Motor neuron (in vitro differentiated cells): ENCODE measurements at regions not wholly inside any gene's neighbourhood (a gene's known extent, or its start where the extent isn't known, plus 50 kb on each side); places are given as distances from the start of the nearest gene placed in this dataset.

Experiments used
- ATAC-seq, 8 experiments: fragments of 200-7000 bp; cut with Tn5 transposase; replicated peaks in 6 of 8; 2 replicates each; pipeline ENCODE4 v1.8.0; 2021; ENCODE audit warnings: mild to moderate bottlenecking in 8 of 8, moderate library complexity in 8 of 8
- H3K27ac ChIP-seq, 2 donors: fragments of 250-450 bp; sonication (Bioruptor Pico); 2 replicates each; pipeline ENCODE4 v1.9.0; 2021; ENCODE audit warnings: antibody characterized with exemption in 2 of 2, mild to moderate bottlenecking in 2 of 2, moderate library complexity in 1 of 2
- H3K4me1 ChIP-seq, 2 donors: fragments of 250-450 bp; sonication (Bioruptor Pico); replicated peaks in 1 of 2; 2 replicates each; pipeline ENCODE4 v1.6.1; 2021; ENCODE audit warnings: antibody characterized with exemption in 2 of 2, mild to moderate bottlenecking in 2 of 2, moderate library complexity in 1 of 2
- H3K4me3 ChIP-seq, 5 donors: fragments of 250-450 bp; sonication (Bioruptor Pico); 2 replicates each; pipeline ENCODE4 v1.9.0; 2021; ENCODE audit warnings: antibody characterized with exemption in 5 of 5, mild to moderate bottlenecking in 5 of 5, moderate library complexity in 4 of 5
- WGBS, 10 experiments: fragments of 450-650 bp; shearing (Covaris generic); methylation state at CpG; one replicate each; pipeline ENCODE4 v1.0.0; 2022; 5-methylcytosine and 5-hydroxymethylcytosine counted together
- in situ Hi-C, 9 experiments: fragments of 400-800 bp; cut with MboI; loops; one replicate each; pipeline ENCODE4 v1.15.0; 2021; ENCODE audit warnings: low sequenced_read_pairs in 9 of 9, low pct_unique_long_range_greater_than_20kb in 2 of 9; ENCODE audit not compliant: unreplicated experiment in 9 of 9

DNA sequence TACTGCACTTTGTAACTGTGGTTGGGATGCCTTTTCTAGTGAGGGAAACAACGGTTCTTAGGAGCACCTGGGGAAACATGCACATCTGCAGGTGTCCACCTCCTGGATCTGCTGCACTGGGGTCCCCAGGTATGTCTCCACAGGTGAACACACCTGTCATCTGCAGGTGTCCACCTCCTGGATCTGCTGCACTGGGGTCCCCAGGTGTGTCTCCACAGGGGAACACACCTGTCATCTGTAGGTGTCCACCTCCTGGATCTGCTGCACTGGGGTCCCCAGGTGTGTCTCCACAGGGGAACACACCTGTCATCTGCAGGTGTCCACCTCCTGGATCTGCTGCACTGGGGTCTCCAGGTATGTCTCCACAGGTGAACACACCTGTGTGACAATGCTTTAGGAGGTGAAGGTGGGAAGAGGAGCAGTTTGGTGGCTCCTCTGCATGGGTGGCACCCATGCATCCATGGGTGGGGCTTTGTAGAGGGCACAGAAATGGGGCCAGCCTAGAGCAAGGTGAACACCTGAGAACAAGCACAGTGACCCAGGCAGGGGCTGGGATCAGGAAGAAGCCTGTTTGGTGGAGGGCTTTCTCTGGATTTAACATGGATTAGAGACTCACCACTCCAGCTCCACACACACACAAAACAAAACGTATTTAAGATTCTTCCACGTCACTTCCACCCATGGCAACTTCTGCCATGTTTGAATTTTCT, 206.0 kb upstream of the CDH4 start:
- H3K4me1 ChIP-seq: no peaks in the 10 kb centered on the region
- in situ Hi-C loops: no loop called here
- WGBS, 10 experiments: 0 to 17% (median 4%) methylated on average over 1 to 3 of the region's 3 CpGs; no CpG with 5 or more reads in 6 of the 10 experiments
- H3K4me3 ChIP-seq: no peak overlapping the region
- no peak overlapping the region for H3K27ac ChIP-seq
- no peak for ATAC-seq

DNA sequence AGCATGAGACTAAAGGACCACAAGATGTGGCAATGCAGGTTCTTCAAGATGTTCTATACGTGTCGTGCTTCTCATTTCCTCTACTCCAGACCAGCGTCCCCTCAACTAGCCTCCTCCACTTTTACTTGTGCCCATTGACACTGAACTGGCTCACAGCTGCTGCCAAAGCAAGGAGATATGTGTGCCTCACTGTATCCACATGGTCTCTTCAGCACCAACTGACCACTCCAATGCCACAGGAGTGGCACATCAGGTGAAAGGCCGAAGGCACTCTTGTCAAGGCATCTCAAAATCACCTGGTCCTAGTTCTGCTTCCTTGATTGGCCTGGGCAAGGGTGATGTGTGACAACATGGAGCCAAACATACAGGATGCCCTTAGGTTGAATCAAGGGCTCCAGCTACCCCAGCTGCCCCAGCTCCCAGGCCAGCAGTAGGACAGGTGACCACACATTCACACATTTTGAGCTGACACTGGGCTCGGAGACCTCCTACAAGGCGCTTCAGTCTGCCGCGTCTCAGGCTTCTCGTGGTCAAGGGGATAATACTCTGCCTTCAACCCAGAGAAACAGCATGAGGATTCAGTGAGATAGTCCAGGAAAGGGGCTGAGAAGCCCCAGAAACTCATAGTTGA, 205.2 kb upstream of the CDH4 start:
- in situ Hi-C loops: no loop called here
- Histone ChIP-seq H3K4me3 (no peak overlapping the region), H3K4me1 (peaks cover 0 to under 1% of the 10 kb centered on the region in 2 donors), H3K27ac (no peak overlapping the region)
- WGBS, 10 experiments: 0 to 90% (median 50%) methylated on average over 1 to 5 of the region's 9 CpGs; no CpG with 5 or more reads in 2 of the 10 experiments
- no peak for ATAC-seq

DNA sequence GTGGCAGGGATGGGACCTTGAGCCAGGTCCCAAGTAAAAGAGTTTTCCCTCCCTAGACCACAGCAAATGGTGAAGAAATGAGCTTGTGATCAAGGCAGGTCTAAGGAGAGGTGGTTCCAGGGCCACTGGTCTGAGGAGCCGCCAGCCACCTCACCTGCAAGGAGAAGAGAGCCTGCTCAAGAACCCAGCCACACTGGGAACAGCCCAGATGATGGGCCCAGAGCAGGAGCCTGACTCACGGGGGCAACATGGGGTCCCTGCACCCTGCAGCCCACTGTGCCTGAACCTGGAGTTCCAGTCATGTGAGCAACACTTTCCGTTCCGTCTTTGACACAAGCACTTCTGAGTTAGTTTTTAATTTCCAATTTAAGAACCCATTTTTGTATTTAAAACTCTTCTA, 204.5 kb upstream of the CDH4 start:
- no peak for ATAC-seq
- in situ Hi-C loops: no loop called here

GRCh38 chr20:61048302-61048701, 203.8 kb upstream of the CDH4 start:
- Histone ChIP-seq H3K4me1 (peaks cover 5 to 12% of the 10 kb centered on the region in 2 donors), H3K4me3 (no peak overlapping the region), H3K27ac (no peak overlapping the region)
- no peak for ATAC-seq
- WGBS, 10 experiments: 0 to 86% (median 80%) methylated on average over 1 to 2 of the region's 2 CpGs; no CpG with 5 or more reads in 3 of the 10 experiments
- in situ Hi-C loops: no loop called here

More for the DNA sequence above, 204.5 kb upstream of the CDH4 start:
- WGBS, 10 experiments: 17 to 100% (median 83%) methylated on average over 1 to 4 of the region's 4 CpGs; no CpG with 5 or more reads in 3 of the 10 experiments
- Histone ChIP-seq H3K4me1 (peaks cover 0 to 4% of the 10 kb centered on the region in 2 donors), H3K4me3 (no peak overlapping the region), H3K27ac (no peak overlapping the region)

DNA sequence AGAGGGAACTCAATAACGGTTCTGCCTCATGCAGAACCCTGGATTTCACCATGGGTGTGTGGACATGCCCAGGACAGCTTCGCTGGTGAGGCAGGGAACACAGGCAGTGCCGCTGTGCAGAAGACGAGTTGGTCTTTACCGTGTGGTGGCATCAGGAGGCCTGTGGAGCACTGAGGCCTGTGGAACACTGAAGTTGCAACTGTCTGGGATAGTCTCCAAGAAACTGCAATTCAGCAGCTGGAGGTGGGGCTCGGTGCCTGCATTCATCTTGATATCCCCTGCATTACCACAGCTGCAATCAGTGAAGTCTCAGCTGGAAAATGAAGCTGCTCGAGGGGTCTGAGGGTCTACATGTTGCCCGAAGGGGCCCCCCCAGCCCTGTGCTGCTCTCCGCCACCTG, 202.4 kb upstream of the CDH4 start:
- peaks cover 15 to 26% of the 10 kb centered on the region in 2 donors for H3K4me1 ChIP-seq
- in situ Hi-C loops: no loop called here
- H3K27ac ChIP-seq: no peak overlapping the region
- no peak overlapping the region for H3K4me3 ChIP-seq
- 5 to 100% (median 87%) methylated on average over 1 to 6 of the region's 9 CpGs; no CpG with 5 or more reads in 5 of the 10 experiments for WGBS, 10 experiments
- no peak for ATAC-seq

DNA sequence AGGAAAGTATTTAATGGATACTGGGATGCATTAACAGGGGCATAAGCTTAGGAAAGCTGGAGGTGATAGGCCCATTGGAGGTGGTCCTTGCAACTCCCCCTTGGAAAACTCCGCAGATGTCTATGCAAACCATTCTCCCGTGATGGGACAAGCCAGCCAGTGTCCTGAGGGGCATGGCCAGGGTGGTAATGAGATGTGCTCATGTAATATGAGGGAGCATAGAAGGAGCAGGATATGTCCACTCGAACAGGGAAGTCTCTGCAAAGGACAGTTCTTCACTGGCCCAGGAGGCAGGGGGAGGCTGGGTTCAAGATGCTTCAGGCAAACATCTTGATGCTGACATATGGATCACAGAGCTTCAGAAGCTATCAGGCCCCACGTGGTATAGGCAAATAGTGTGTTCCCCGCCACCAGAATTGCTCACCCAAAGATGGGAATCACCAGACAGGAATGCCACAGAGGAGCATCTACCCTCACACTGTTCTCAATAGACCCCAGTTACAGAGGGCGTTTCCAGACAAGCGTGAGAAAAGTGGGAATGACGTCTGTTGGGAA, 201.6 kb upstream of the CDH4 start:
- no peak for ATAC-seq
- H3K4me1 ChIP-seq: peaks cover 22 to 27% of the 10 kb centered on the region in 2 donors
- 3 to 95% (median 75%) methylated on average over 1 to 5 of the region's 8 CpGs; no CpG with 5 or more reads in 5 of the 10 experiments for WGBS, 10 experiments
- no peak overlapping the region for H3K4me3 ChIP-seq
- in situ Hi-C loops: no loop called here
- H3K27ac ChIP-seq: no peak overlapping the region

GRCh38 chr20:61052195-61052750, 199.8 kb upstream of the CDH4 start:
- no peak overlapping the region for H3K4me3 ChIP-seq
- H3K4me1 ChIP-seq: peaks cover 29 to 31% of the 10 kb centered on the region in 2 donors
- ATAC-seq: peak in 1 of 8 experiments; percentile 50
- 0 to 90% (median 72%) methylated on average over 1 to 13 of the region's 16 CpGs; no CpG with 5 or more reads in 2 of the 10 experiments for WGBS, 10 experiments
- in situ Hi-C loops: no loop called here
- H3K27ac ChIP-seq: no peak overlapping the region

- WGBS, 10 experiments: 13 to 100% (median 47%) methylated on average over 1 to 5 of the region's 13 CpGs; no CpG with 5 or more reads in 4 of the 10 experiments
- in situ Hi-C loops: no loop called here
- peaks cover 29 to 31% of the 10 kb centered on the region in 2 donors for H3K4me1 ChIP-seq
- no peak overlapping the region for H3K4me3 ChIP-seq
- H3K27ac ChIP-seq: no peak overlapping the region
- ATAC-seq: peak in 1 of 8 experiments; percentile 32
These were observed 199.2 kb upstream of the CDH4 start for GRCh38 chr20:61052776-61053442.

- WGBS, 10 experiments: 0 to 100% (median 81%) methylated on average over 1 to 4 of the region's 4 CpGs; no CpG with 5 or more reads in 3 of the 10 experiments
These were observed 198.6 kb upstream of the CDH4 start for GRCh38 chr20:61053487-61053886.

DNA sequence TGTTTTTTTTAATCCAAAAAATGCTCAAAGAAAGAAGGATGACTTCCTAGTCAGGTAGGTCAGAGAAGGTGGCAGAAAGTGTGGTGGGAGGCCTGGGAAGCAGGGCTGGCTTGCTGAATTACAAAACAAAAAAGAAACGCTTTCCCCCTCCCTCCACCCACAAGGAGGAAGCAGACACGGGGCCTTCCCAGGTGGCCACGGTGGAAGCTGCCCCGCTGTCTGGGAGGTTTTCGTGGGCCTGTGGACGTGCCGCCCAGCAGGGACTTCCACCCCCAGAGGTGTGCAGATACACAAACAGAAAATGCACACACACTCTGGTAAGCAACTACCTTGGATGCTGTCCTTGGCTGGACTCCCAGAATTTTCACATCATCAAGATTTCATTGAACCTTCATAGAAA, 198.2 kb upstream of the CDH4 start:
- in situ Hi-C loops: no loop called here
- Histone ChIP-seq H3K27ac (no peak overlapping the region), H3K4me3 (no peak overlapping the region), H3K4me1 (peaks cover 29 to 31% of the 10 kb centered on the region in 2 donors)
- WGBS, 10 experiments: 0 to 90% (median 31%) methylated on average over 1 to 3 of the region's 7 CpGs; no CpG with 5 or more reads in 5 of the 10 experiments
- no peak for ATAC-seq

More at GRCh38 chr20:61053487-61053886, 198.6 kb upstream of the CDH4 start:
- ATAC-seq: no peak
- Histone ChIP-seq H3K27ac (no peak overlapping the region), H3K4me1 (peaks cover 29 to 31% of the 10 kb centered on the region in 2 donors), H3K4me3 (no peak overlapping the region)
- in situ Hi-C loops: no loop called here

DNA sequence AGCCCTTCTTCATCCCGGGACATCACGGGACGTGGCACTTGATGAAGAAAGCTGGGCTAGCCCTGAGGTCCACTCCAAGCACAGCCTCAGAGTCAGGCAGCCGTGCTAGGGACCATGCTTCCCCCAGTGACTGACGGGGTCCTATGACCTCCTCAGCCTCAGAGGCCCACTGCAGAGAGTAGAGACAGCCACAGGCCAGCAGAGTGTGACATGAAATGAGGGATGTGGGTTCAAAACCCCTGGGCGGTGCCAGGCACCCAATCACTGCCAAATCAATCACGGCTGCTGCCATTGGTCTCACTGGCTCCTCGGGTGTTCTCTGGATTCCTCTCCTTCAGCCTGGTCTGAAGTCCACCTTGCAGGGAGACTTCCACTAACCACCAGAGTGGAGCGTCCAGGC, 197.7 kb upstream of the CDH4 start:
- Histone ChIP-seq H3K4me3 (no peak overlapping the region), H3K4me1 (peaks cover 29 to 31% of the 10 kb centered on the region in 2 donors), H3K27ac (no peak overlapping the region)
- in situ Hi-C loops: no loop called here
- ATAC-seq: peak in 4 of 8 experiments; percentile 48 to 86 (median 69)
- 0 to 81% (median 40%) methylated on average over 1 to 7 of the region's 9 CpGs; no CpG with 5 or more reads in 4 of the 10 experiments for WGBS, 10 experiments

GRCh38 chr20:61055180-61056010, 196.7 kb upstream of the CDH4 start:
- WGBS, 10 experiments: 0 to 100% (median 46%) methylated on average over 2 to 8 of the region's 14 CpGs; no CpG with 5 or more reads in 2 of the 10 experiments
- peak in 3 of 8 experiments; percentile 14 to 67 (median 64) for ATAC-seq
- no peak overlapping the region for H3K27ac ChIP-seq
- peaks cover 29 to 31% of the 10 kb centered on the region in 2 donors for H3K4me1 ChIP-seq
- no peak overlapping the region for H3K4me3 ChIP-seq
- in situ Hi-C loops: no loop called here
